Peyer's patch (tissue), 4 donors: ENCODE measurements at regions not wholly inside any gene's neighbourhood (a gene's known extent, or its start where the extent isn't known, plus 50 kb on each side); places are given as distances from the start of the nearest gene placed in this dataset.

Experiments used
- POLR2A ChIP-seq, 2 donors: fragments of 450-650 bp; IDR thresholded peaks; one replicate each; pipeline ENCODE4 v1.5.1; 2017; ENCODE audit warnings: antibody characterized with exemption in 2 of 2, mild to moderate bottlenecking in 2 of 2, moderate library complexity in 2 of 2
- TF ChIP-seq, protein P1 (sequence below), 6 experiments: fragments of 450-650 bp in 4 of 6; fragments of 200-600 bp in 2 of 6; sonication (generic) in 1 of 6; IDR thresholded peaks; one replicate each; pipeline ENCODE4 v1.5.1; 2017 to 2019; ENCODE audit warnings: antibody characterized with exemption in 6 of 6, mild to moderate bottlenecking in 3 of 6, moderate library complexity in 1 of 6

DNA sequence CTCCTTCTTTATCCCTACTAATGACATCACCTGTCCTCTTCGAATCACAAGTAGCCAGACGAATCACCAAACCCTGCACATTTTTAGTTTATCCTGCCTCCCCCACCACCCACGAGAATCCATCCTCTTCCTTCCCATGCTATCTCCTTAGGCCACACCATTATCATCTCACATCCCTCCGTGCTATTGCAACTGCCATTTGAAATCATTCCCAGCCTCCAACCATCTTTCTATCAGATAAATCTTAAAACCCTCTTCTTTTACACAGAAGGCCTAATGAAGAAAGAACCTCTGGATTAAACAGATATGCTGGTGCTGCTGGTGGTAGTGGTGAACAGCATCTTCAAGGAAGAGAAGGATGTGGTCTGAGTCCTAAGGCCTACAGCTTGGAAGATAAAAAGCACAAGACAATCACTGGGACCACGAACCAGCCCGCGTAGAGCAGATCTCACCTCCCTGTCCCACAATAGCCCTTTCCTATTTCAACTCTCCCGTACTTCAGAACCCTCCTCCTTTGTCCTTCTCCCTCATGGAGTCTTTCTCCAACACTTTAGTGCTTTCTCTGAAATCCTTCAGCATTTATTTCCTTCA, 403.1 kb downstream of the SFMBT2 start:
- TF ChIP-seq, protein P1, sequence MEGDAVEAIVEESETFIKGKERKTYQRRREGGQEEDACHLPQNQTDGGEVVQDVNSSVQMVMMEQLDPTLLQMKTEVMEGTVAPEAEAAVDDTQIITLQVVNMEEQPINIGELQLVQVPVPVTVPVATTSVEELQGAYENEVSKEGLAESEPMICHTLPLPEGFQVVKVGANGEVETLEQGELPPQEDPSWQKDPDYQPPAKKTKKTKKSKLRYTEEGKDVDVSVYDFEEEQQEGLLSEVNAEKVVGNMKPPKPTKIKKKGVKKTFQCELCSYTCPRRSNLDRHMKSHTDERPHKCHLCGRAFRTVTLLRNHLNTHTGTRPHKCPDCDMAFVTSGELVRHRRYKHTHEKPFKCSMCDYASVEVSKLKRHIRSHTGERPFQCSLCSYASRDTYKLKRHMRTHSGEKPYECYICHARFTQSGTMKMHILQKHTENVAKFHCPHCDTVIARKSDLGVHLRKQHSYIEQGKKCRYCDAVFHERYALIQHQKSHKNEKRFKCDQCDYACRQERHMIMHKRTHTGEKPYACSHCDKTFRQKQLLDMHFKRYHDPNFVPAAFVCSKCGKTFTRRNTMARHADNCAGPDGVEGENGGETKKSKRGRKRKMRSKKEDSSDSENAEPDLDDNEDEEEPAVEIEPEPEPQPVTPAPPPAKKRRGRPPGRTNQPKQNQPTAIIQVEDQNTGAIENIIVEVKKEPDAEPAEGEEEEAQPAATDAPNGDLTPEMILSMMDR (IDR thresholded peaks at IDR 0.05) = no peak
- TF ChIP-seq POLR2A (IDR thresholded peaks at IDR 0.05) = no peak
